Progenitor cell of endocrine pancreas (in vitro differentiated cells): ENCODE measurements at regions not wholly inside any gene's neighbourhood (a gene's known extent, or its start where the extent isn't known, plus 50 kb on each side); places are given as distances from the start of the nearest gene placed in this dataset.

Source experiments
- DNase-seq: peaks from one replicate; pipeline ENCODE4 v3.0.0; 2021; ENCODE audit warnings: low spot score; ENCODE audit not compliant: unreplicated experiment
- H3K27ac Mint-ChIP-seq: 2 replicates; pipeline ENCODE4 v1.8.0; 2021; ENCODE audit warnings: mild to moderate bottlenecking, moderate library complexity, mixed read lengths
- H3K27me3 Mint-ChIP-seq: 2 replicates; pipeline ENCODE4 v1.8.0; 2021; ENCODE audit warnings: mixed read lengths
- H3K36me3 Mint-ChIP-seq: 2 replicates; pipeline ENCODE4 v1.8.0; 2022; ENCODE audit warnings: mixed read lengths; ENCODE audit not compliant: insufficient read depth
- H3K4me1 Mint-ChIP-seq: 2 replicates; pipeline ENCODE4 v1.8.0; 2021; ENCODE audit warnings: low read depth, mixed read lengths
- H3K4me3 Mint-ChIP-seq: 2 replicates; pipeline ENCODE4 v1.8.0; 2021; ENCODE audit warnings: low read depth, mild to moderate bottlenecking, moderate library complexity, mixed read lengths
- H3K9me3 Mint-ChIP-seq: 2 replicates; pipeline ENCODE4 v1.8.0; 2021; ENCODE audit warnings: low read depth, mixed read lengths
- TF ChIP-seq, protein P1 (sequence below): fragments of 200-600 bp; sonication (generic); IDR thresholded peaks from one replicate; pipeline ENCODE4 v1.5.0; 2021; ENCODE audit warnings: antibody characterized with exemption, mild to moderate bottlenecking; ENCODE audit not compliant: unreplicated experiment

DNA sequence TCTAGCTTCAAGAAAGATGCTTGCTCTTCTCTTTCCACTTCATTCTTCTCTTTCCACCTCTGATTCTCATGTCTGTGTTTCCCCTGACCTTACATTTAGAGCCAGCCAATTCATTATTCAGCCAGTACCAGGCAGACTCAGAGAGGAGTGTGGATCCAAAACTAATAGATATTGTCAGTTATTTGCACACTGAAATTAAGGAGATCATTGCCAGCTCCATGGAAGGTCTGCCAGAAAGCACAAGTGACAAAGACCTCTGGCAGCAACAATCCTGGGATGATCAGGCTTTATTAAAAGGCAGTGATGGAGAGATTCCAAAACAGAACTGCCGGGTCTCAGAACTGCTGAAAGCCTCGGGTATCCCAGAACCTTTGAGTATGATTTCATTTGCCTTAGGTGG lies 749.4 kb downstream of the XPNPEP1 start:
- TF ChIP-seq, protein P1, sequence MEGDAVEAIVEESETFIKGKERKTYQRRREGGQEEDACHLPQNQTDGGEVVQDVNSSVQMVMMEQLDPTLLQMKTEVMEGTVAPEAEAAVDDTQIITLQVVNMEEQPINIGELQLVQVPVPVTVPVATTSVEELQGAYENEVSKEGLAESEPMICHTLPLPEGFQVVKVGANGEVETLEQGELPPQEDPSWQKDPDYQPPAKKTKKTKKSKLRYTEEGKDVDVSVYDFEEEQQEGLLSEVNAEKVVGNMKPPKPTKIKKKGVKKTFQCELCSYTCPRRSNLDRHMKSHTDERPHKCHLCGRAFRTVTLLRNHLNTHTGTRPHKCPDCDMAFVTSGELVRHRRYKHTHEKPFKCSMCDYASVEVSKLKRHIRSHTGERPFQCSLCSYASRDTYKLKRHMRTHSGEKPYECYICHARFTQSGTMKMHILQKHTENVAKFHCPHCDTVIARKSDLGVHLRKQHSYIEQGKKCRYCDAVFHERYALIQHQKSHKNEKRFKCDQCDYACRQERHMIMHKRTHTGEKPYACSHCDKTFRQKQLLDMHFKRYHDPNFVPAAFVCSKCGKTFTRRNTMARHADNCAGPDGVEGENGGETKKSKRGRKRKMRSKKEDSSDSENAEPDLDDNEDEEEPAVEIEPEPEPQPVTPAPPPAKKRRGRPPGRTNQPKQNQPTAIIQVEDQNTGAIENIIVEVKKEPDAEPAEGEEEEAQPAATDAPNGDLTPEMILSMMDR, result no peak
- Mint-ChIP-seq H3K4me3 (no peak overlapping the region), H3K27me3 (no peaks in the 10 kb centered on the region), H3K9me3 (peaks cover 9% of the 10 kb centered on the region), H3K27ac (no peak overlapping the region), H3K36me3 (no peaks in the 10 kb centered on the region), H3K4me1 (no peaks in the 10 kb centered on the region)
- DNase-seq, result no peak

DNA sequence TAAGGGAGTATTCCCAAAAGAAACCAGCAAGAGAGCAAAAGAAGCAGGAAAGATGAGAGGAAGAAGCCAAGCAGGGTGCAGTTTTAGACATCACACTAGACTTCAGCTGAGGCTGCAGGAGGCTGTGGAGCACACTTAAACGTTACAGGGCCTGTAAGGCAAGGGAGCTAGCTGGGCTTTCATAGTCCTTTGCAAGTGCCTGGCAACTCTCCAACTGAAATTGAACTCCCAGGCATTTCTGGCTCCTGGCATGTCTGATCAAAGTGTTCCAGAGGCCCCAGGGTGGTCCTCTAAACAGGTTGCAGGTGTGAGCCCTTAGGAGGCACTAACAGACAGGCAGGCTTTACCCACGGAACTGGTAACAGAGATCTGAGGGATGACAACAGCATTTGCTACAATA lies 750.2 kb downstream of the XPNPEP1 start:
- H3K4me3 Mint-ChIP-seq, result no peak overlapping the region
- H3K9me3 Mint-ChIP-seq, result peaks cover 9% of the 10 kb centered on the region
- no peak overlapping the region for H3K27ac Mint-ChIP-seq
- TF ChIP-seq, protein P1, result no peak
- DNase-seq, result no peak
- no peaks in the 10 kb centered on the region for H3K4me1 Mint-ChIP-seq
- no peaks in the 10 kb centered on the region for H3K36me3 Mint-ChIP-seq
- H3K27me3 Mint-ChIP-seq, result no peaks in the 10 kb centered on the region

DNA sequence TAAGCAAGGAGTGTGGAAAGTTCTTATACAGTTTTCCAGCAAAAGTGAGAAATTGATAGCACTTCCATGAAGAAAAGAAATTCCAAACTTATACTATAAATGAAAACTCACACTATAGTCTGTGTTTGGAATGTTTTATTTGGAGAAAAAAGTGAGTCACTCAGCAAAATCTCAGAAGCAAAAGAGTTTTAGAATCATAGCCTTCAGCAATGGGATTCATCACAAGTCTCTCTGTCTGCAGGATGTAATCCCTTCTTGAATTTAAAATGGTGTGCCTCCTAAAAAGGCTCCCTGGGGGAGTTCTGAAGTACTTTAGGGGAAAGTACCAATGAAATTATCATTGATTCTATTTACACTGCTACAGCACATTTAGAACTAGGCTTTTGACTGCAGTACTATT lies 756.4 kb downstream of the XPNPEP1 start:
- no peaks in the 10 kb centered on the region for H3K9me3 Mint-ChIP-seq
- no peak for DNase-seq
- H3K27ac Mint-ChIP-seq, result no peak overlapping the region
- no peak overlapping the region for H3K4me3 Mint-ChIP-seq
- no peaks in the 10 kb centered on the region for H3K4me1 Mint-ChIP-seq
- no peaks in the 10 kb centered on the region for H3K36me3 Mint-ChIP-seq
- no peaks in the 10 kb centered on the region for H3K27me3 Mint-ChIP-seq
- TF ChIP-seq, protein P1, result no peak

DNA sequence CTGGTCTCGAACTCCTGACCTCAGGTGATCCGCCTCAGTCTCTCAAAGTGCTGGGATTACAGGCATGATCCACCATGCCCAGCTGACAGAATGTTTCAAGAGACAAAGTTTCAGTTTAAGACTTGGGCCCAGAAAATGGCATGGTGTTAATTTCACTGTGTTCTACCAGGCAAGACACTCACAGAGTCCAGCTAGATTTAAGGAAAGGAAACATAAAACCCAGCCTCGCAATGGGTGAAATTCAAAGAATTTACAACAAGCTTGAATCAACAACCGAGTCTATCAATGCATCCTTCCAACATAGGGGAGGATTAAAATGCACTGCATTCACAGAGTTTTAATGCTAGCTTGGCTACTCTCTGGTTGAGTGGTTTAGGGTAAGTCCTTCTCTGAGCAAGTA lies 764.0 kb downstream of the XPNPEP1 start:
- Mint-ChIP-seq H3K4me1 (no peaks in the 10 kb centered on the region), H3K4me3 (no peak overlapping the region), H3K36me3 (no peaks in the 10 kb centered on the region), H3K27ac (no peak overlapping the region), H3K9me3 (no peaks in the 10 kb centered on the region), H3K27me3 (no peaks in the 10 kb centered on the region)
- DNase-seq, result no peak
- TF ChIP-seq, protein P1, result no peak

DNA sequence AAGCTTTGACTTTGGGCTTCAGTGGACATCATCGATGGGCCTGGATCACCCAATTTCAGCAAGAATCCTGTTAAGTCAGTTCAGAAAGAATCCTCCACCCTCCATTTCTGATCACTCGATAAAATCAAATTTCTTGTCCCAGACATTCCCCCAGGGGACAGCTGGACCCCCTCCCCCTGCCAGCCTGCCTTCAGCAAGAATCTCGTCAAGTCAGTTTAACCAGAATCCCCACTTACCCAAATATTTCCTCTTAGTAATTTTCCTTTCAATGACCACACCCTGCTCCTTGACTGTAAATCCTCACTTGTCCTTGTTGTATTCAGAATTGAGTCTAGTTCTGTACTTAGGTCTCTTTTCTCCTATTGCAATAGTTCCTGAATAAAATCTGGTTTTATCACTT lies 766.9 kb downstream of the XPNPEP1 start:
- Mint-ChIP-seq H3K4me1 (no peaks in the 10 kb centered on the region), H3K4me3 (no peak overlapping the region), H3K27ac (no peak overlapping the region), H3K27me3 (no peaks in the 10 kb centered on the region), H3K36me3 (no peaks in the 10 kb centered on the region), H3K9me3 (peaks cover 4% of the 10 kb centered on the region)
- DNase-seq, result no peak
- TF ChIP-seq, protein P1, result no peak
